MM.1S (cell line): ENCODE measurements at regions not wholly inside any gene's neighbourhood (a gene's known extent, or its start where the extent isn't known, plus 50 kb on each side); places are given as distances from the start of the nearest gene placed in this dataset.

Experiments
- EZH2 ChIP-seq: fragments of 300-600 bp; sonication (generic); optimal IDR thresholded peaks from 2 replicates; pipeline ENCODE3; 2017; ENCODE audit warnings: low read depth, mild to moderate bottlenecking, antibody characterized with exemption, low read length, mixed read lengths
- EZH2phosphoT487 ChIP-seq: fragments of 300-600 bp; sonication (generic); IDR thresholded peaks from 2 replicates; pipeline ENCODE4 v1.6.1; 2018; ENCODE audit warnings: antibody characterized with exemption, low read length
- TF ChIP-seq, protein P1 (sequence below): fragments of 300-600 bp; sonication (generic); IDR thresholded peaks from 2 replicates; pipeline ENCODE4 v1.5.1; 2016; ENCODE audit warnings: antibody characterized with exemption, low read length, mixed read lengths

DNA sequence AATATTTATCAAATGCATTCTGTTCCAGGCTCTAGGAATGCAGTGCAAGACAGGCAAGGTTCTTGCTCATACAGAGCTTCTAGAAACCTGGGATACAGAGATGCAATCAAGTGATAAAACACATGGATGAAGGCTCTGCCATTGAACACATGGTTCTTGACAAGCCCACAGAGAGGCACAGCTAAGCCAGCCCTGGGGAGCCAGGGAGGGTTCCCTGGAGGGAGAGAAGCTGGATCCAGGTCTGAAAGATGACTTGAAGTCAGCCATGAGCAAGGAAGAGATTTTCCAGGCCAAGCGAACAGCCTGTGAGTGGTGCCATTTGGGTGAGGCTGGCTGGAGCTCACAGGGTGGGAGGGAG is 66.2 kb downstream of the IRF2BPL start:
- TF ChIP-seq, protein P1, sequence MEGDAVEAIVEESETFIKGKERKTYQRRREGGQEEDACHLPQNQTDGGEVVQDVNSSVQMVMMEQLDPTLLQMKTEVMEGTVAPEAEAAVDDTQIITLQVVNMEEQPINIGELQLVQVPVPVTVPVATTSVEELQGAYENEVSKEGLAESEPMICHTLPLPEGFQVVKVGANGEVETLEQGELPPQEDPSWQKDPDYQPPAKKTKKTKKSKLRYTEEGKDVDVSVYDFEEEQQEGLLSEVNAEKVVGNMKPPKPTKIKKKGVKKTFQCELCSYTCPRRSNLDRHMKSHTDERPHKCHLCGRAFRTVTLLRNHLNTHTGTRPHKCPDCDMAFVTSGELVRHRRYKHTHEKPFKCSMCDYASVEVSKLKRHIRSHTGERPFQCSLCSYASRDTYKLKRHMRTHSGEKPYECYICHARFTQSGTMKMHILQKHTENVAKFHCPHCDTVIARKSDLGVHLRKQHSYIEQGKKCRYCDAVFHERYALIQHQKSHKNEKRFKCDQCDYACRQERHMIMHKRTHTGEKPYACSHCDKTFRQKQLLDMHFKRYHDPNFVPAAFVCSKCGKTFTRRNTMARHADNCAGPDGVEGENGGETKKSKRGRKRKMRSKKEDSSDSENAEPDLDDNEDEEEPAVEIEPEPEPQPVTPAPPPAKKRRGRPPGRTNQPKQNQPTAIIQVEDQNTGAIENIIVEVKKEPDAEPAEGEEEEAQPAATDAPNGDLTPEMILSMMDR = no peak
- TF ChIP-seq EZH2 (no peak), EZH2phosphoT487 (no peak)
